ENCODE measurements at regions not wholly inside any gene's neighbourhood (a gene's known extent, or its start where the extent isn't known, plus 50 kb on each side); places are given as distances from the start of the nearest gene placed in this dataset.
"Not testable (repeated sequence)": the region's sequence is repeated elsewhere in the genome, so short reads cannot be mapped to it uniquely, and the experiment has no call there.

DNA sequence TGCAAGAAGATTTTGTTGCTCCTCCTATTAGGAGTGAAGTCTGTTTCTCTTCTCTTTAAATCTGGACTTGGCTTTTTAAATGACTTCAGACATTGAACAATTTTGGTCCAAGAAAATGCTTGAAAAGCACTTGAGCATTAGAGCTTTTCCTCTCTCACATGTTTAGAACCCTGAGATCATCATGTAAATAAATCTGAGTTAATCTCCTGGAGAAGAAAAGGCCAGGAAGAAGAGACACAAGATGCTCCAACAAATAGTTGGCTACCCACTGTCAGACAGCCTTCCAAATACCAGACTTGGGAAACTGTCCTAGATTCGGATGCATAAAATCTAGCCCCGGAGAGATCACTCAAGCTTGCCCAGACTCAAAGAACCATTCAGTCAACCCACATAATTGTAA, 1353.1 kb upstream of the ADGRL4 start:
- no peak for DNase-seq

DNA sequence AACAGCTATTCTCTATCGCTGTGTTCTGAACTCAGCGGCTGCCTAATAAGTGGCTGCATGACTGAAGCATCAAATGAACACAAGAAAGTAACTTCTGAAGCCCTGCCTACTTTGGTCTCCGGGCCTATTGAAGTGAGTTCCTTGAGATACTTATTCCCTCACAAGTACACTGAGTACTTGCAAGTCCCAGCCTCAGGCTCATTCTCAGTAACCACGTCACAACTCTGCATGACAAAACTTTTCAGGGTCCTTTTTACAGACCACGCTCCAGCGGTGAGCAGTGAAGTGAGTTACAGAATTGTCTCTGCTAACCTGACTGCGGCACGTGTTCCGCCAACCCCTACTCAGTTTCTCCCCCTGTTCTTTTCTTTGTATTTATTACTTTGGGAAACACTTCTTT, 1342.7 kb upstream of the ADGRL4 start:
- DNase-seq: no peak

DNA sequence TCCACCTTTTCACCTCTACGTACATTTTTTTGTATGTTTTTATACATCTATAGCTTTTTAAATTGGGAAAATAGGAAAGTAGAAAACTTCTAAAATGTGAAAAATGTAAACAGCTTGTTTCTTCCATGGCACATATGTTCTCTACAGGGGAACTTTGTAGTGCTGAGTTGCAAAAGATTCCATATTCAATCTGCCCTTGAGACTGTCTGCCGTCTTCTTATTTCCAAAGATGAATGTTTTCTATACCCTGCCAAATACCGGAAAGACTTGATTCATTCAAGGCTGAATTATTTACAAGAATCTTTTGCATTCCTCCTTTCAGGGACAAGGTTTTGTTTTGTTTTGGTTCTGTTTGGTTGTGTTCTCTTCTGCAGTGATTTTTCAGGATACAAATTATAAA, 1334.5 kb upstream of the ADGRL4 start:
- no peak for DNase-seq

DNA sequence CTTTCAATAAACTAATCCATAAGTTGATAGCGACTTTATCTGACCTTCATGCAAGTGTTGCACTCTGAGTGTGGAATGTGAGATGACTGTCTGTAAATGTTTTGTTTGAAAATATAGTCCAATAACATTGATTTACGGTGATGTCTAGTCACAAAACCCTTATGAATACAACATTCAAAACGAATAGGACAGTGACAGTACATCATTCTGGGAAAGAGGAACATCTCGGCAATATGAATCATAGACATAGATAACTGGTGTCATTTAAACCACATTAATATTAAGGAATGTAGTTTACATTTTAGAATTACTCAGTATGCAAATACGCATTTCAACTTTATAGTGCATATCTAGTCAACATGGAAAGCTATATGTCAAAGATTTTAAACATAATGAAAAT, 1311.6 kb upstream of the ADGRL4 start:
- DNase-seq: no peak

DNA sequence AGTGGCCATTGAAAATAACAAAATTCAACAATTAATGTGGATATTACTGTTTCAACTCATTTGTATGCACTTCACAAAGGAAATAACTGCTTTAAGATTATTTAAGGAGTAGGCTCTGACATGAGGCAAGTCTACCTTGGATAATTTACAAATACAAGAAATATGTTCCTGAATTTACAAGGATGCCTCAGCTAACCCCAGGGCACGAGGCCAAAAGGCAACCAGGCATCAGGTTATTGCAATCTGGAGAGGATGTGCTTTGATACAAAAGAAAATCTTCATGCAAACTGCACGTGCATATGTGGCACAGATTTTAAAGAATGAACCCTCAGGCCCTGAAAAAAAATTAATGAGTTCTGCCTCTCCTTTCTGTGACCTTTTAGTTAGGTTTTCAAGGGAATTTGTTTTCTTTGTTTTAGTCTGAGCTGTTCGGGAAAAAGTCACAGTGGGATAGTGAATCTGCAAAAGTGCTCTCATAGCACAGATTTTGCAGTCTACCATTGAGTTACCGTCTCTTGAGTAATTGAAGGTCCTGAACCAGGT, 1304.2 kb upstream of the ADGRL4 start:
- no peak for DNase-seq

DNA sequence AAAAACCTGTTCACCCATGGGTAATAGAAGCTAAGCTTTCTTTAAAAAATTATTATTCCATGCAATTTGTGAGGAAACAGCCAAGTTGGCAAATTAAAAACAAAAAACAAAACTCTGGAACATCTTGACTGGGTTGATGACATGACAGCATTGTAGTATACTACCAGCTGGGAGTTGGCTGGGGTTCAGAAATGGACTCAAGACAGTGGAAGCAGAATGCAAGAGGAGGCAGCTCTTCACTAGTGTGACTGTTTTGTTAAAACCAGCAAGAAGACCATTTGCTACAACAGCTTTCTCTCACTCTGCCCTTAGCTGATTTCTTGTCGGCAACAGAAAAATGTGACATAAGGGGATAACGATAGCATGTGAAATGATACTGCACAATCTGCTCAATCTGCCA, 1298.9 kb upstream of the ADGRL4 start:
- DNase-seq: no peak

DNA sequence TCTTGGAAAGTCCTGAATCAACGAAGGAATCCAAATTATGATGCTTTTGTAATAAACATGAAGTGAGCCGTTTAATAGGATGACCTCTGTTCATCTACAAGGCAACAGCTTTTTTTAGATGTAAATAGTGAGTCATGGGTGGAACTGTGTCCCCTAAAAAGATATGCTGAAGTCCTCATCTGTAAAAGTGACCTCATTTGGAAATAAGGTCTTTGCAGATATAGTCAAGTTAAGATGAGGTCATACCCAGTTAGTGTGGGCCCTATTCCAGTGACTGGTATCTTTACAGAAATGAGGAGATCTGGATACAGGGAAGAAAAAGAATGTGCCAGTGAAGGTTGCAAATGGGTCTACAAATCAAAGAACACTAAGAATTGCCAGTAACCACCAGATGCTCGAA, 1287.3 kb upstream of the ADGRL4 start:
- DNase-seq: no peak

DNA sequence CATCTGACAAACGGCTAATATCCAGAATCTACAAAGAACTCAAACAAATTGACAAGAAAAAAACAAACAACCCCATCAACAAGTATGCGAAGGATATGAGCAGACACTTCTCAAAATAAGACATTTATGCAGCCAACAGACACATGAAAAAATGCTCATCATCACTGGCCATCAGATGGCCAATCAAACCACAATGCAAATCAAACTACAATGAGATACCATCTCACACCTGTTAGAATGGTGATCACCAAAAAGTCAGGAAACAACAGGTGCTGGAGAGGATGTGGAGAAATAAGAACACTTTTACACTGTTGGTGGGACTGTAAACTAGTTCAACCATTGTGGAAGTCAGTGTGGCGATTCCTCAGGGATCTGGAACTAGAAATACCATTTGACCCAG, 1282.2 kb upstream of the ADGRL4 start:
- not testable (repeated sequence) for DNase-seq

DNA sequence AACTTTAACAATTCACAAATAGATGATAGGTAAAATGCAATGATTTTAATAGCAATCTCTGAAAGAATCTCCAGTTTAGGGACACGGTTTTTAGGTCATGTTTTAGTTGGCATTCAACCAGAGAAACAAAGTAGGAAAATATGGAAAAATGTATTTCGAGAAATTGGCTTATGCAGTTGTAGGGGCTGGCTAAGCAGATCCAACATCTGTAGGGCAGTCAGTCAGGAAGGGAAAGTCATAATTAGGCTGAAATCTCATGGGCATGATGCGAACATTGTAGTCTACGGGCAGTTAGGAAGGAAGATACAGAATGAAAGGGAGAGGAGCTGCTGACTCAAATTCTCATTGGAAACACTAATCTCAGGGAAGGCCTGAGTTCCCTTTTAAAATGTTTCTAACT, 1276.0 kb upstream of the ADGRL4 start:
- DNase-seq: no peak

DNA sequence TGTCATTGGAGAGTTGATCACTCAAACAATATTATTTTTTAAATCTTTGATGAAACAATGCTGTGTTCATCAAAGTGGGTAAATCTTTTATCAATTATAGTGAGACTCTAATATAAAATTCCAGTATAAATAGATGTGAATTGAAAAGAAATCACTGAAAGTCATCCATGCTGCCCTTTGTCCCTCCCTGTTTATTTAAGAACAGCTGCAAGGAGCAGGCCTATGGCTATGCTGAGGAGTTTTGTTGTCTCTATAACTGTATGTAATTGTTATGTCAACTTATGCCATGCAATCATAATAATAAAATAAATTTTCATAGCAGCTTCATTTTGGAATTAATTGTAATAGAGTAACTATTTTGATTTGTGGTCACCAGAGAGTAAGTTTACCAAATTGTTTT, 1272.4 kb upstream of the ADGRL4 start:
- DNase-seq: no peak

DNA sequence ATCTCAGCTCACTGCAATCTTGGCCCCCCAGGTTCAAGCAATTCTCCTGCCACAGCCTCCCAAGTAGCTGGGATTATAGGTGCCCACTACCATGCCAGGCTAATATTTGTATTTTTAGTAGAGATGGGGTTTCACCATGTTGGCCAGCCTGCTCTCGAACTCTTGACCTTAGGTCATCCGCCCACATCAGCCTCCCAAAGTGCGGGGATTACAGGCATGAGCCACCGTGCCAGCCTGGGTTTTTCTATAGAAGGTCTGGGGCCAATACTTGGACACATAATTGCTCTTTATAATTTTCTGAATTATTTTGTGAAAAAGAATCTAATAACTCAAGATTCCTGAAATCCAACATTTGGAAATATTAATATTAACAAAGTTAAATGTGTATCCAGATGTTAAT, 1267.7 kb upstream of the ADGRL4 start:
- DNase-seq: no peak

DNA sequence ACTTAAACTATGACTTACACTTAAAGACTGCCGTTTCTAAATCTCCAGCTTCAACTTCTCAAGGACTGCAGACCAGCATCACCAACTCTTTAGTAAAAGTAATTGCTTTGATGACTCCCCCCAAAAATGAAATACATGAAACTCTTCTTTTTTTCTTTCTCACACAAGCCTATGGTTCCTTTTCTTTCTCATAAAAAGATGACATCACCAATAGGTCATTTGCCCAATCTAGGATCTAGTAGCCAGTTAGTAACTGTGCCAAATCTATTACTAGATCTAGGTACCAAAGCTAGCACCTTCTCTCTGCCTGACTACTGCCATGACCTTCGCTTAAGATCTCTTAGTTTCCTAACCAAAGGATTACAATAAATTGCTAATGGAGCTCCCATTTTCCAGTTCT, 1266.0 kb upstream of the ADGRL4 start:
- DNase-seq: no peak

DNA sequence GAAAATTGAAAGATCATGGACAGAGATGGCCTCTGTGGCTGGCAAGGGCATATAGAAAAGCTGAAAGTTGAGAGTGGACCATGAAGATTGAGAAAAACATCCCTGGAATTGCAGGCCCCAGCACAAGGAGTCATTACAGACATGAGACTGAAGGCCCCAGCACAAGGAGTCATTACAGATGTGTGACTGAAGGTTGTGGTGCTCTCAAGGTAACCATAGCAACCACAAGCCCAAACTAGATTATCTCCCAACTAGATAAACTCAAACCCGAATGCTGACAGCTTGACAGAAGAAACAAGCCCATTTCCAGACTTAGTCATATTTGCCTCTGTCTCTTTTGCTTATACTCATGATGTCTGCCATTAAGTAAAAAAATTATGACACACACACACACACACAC, 1252.1 kb upstream of the ADGRL4 start:
- no peak for DNase-seq

DNA sequence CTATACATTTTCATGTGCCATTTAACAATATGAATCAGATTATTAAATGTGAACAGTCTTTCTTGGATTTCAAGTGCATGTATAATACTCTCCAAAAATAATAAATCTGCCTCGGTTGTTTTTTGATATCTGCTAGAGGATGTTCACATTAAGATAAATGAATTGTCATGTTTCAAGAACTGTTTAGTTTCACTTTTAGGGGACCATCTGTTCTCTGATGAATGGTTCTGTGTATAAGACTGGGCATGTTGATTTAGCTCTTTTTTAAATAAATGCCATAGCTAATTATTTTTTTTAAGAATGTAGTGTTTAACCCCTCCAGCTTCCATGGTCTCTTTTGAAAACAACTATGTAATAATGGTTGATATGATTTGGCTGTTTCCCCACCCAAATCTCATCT, 1245.1 kb upstream of the ADGRL4 start:
- DNase-seq: no peak

DNA sequence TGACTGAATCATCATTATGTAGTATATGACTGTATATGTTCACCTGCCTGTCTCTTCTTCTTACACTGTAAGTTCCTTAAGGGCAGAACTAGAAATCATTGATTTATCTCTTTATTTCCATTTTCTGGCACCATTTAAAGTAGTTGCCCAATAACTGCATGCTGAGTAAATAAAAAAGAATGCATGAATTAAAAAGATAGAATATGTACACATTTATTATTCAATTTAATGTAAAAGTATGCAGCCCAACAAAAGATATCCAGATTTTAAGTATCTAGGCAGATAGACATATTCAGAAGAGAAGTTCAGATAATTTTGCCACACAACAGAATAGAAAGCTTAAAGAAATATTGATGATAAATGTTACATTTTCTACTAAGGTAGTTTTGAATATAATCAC, 1244.6 kb upstream of the ADGRL4 start:
- DNase-seq: no peak

DNA sequence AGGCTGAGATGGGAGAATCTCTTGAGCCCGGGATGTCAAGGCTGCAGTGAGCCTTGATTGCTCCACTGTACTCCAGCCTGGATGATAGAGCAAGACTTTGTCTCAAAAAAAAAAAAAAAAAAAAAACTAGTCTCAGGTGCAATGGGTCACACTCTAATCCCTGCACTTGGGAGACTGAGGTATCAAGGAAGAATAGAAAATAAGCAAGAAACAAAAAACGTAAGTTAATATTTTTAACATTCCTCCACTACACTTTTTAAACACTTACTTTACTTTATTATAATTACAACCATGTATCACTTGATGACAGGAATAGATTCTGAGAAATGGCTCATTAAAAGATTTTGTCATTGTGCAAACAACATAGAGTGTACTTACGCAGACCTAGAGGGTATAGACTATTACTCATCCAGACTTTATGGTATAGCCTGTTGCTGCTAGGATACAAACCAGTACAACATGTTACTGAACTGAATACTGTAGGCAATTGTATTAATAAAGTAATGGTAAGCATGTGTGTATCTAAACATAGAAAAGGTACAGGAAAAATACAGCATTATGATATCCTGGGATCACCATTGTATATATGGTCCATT, 1244.1 kb upstream of the ADGRL4 start:
- DNase-seq: no peak

DNA sequence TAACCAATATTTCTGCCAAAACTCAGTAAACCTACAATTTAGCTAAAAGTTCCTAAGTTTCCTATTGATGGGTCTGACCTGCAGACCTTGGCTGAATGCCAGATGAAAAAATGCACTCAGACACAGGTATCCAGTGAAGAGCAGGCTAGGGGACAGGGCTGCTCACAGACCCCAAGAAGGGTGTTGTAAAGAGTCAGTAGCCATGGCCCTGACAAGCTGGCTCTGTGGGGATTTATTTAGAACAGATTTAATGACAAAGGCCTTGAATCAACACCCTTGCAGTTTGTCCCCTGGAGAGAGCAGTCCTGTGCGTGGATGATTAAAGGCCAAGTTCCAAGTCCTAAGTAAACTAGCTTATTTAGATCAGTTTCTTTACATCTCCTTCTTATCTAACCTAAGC, 1243.2 kb upstream of the ADGRL4 start:
- DNase-seq: no peak

DNA sequence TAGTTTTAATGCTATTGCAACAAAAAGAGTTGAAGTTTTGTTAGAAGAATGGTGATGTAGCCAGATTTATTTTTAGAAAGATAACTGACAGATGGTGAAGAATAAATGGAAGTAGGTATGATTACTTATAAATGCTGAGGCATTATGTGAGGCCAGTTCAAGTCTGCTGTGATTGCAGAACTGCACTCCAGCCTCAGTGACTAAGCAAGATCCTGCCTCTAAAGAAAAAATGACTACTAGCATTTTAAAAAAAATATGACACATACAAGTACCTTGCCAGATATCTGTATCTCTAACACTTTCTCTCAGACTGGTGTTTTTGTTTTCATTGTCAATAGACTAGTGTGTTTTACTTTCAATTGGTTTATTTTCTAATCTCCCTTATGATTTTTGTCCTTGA, 1242.4 kb upstream of the ADGRL4 start:
- DNase-seq: no peak

DNA sequence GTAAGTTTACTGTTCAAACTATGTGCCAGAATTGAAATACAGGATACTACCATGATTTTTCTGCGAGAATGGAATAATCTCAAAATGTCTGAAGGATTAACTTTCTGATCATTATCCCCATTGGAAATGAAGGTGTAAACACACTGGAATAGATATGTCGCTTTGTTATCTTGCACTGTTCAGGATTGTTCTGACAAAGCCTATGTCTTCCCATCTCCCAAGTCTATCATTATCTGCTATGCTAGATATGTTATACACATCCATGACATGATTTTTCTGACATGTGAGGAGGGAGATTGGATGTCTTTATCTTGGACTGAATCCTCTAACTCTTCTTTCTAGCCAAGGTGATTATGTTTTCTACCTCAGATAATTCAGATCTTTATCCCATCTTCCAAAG, 1239.3 kb upstream of the ADGRL4 start:
- no peak for DNase-seq

DNA sequence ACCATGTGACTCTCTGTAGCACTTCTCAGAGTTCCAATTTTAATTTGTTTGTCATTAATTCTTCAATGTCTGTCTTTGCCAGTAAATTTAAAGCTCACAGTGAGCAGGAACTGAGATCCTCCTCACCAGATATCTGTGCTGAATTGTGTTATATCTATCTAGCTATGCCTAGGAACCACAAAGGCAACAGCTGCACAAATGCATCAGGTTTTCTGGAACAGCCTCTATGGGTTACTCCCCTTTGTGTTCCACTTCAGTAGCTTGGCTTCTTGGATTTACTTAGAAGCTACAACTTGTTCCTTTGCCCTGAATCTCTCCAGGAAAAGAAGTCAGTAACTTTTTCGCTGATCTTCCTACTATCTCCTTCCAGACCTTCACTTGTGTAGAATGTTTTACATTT, 1237.8 kb upstream of the ADGRL4 start:
- no peak for DNase-seq

DNA sequence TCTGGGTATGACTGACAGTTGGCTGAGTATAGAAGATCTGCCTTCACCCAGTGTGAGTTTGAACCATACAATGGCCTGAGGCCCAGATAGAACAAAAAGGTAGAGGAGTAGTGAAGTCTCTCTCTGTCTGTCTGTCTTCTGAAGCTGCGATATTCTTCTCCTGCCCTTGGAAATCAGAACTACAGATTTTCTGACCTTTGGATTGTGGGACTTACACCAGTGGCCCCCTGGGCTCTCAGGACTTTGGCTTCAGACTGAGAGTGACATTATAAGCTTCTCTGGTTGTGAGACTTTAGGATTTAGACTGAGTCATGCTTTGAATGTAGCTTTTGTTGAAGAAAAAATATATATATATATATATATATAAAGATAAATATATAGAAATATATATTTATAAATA, 1235.0 kb upstream of the ADGRL4 start:
- no peak for DNase-seq

DNA sequence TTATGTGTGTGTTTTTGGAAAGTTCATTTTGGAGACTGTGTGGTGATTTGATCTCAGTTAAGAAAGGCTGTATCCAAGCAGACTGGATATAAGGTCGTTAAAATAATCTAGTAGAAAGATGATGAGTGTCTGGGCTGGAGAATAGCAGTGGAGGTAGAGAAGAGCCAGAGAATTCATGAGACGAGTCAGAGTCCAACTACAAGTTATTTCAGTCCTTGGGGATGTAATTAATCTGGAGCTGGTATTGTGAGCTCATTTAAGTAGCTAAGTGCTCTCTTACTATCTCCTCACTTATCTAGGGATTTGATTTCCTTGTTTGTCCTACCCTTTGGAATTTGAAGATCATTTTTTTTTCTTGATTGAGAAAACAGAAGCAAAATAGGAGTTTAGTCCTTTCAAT, 1219.0 kb upstream of the ADGRL4 start:
- DNase-seq: no peak

DNA sequence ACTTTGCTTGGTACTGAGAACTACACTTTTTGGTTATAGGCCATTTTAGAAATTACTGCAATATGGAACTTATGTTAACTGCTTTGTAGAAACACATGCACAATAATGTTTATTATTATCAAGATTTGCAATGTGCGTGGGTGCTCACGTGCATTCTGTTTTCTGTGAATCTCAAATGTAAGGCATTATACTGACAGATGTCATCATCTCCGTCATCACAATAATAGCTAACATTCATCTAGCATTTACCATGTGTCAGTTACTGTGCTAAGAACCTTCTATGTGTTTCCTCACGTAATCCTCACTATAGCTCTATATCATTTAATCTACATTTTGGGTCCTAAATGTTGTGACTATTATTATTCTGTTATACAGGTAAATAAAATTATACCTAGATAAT, 1214.8 kb upstream of the ADGRL4 start:
- no peak for DNase-seq

DNA sequence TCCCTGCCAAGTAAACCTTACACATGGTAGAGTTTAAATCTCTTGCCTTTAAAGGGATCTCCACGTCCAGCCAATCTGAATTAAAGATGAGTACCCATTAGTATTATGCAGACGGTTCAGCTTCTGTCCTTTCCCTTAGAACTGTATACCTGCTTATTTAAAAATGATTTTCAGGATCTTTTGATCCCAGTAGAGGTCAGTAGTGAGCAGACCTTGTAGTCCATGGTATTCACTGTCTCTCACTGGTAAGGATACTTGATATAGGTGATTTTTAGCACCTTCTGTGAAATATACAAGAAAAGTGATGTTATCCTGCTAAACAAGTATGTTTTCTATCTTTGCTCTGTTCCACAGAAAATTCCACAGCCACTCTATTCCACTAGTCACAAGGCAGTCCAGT, 1211.6 kb upstream of the ADGRL4 start:
- peak; percentile 10 for DNase-seq

DNA sequence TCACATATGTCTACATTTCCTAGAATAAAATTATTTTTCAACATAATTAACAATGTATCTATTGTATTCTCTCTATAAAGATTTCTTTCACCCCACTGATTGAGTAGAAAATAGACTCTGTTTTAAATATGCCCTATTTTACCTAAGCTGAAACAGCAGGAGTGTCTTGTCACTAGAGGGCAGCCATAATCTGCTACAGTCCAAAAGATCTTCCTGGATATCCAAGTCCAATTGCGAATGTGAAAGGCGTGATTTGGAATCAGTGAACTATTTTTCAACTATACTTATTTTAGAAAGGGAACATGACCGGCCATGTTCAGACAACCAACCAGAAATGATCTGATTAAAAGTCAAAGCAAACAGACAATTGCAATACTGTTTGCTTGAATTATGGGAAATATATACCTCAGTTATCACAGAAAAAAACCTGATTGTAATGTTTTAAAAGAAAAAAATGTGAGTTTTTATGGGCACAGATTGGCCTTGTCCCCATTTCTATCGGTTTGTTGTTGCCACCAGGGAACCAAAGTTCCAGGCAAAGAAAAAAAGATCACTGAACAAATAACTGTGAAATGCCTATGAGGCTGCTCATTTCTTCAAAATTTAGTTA, 1211.0 kb upstream of the ADGRL4 start:
- DNase-seq: peak; percentile 1

All from NCI-H1436 (cell line).